Peyer's patch (tissue), 4 donors: ENCODE measurements at regions not wholly inside any gene's neighbourhood (a gene's known extent, or its start where the extent isn't known, plus 50 kb on each side); places are given as distances from the start of the nearest gene placed in this dataset.

Experiments used
- POLR2A ChIP-seq, 2 donors: fragments of 450-650 bp; IDR thresholded peaks; one replicate each; pipeline ENCODE4 v1.5.1; 2017; ENCODE audit warnings: antibody characterized with exemption in 2 of 2, mild to moderate bottlenecking in 2 of 2, moderate library complexity in 2 of 2
- TF ChIP-seq, protein P1 (sequence below), 6 experiments: fragments of 450-650 bp in 4 of 6; fragments of 200-600 bp in 2 of 6; sonication (generic) in 1 of 6; IDR thresholded peaks; one replicate each; pipeline ENCODE4 v1.5.1; 2017 to 2019; ENCODE audit warnings: antibody characterized with exemption in 6 of 6, mild to moderate bottlenecking in 3 of 6, moderate library complexity in 1 of 6

DNA sequence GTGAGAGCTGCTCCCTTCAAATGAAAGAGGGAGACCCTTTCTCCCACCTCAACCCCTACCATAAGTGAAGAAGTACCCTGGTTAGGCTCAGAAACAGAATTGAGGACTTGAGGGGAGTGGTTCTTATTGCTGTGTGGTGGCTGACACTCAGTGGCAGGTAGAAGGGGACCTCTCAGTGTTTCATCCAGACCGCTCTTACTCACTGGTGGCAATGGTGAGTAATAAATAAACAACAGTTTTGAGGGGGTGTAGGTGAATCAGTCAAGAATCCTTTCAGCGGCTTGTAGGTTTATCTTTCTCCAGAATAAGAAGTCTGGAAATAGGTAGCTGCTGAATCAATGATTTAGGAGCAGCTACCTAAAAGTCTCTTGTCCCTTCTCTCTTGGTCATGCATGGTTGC lies 403.4 kb upstream of the B3GAT1 start:
- no peak for TF ChIP-seq POLR2A (IDR thresholded peaks at IDR 0.05)
- TF ChIP-seq, protein P1, sequence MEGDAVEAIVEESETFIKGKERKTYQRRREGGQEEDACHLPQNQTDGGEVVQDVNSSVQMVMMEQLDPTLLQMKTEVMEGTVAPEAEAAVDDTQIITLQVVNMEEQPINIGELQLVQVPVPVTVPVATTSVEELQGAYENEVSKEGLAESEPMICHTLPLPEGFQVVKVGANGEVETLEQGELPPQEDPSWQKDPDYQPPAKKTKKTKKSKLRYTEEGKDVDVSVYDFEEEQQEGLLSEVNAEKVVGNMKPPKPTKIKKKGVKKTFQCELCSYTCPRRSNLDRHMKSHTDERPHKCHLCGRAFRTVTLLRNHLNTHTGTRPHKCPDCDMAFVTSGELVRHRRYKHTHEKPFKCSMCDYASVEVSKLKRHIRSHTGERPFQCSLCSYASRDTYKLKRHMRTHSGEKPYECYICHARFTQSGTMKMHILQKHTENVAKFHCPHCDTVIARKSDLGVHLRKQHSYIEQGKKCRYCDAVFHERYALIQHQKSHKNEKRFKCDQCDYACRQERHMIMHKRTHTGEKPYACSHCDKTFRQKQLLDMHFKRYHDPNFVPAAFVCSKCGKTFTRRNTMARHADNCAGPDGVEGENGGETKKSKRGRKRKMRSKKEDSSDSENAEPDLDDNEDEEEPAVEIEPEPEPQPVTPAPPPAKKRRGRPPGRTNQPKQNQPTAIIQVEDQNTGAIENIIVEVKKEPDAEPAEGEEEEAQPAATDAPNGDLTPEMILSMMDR (IDR thresholded peaks at IDR 0.05): no peak
